Astrocyte of the cerebellum (primary cell): ENCODE measurements at regions not wholly inside any gene's neighbourhood (a gene's known extent, or its start where the extent isn't known, plus 50 kb on each side); places are given as distances from the start of the nearest gene placed in this dataset.

Experiments
- DNase-seq: peaks from one replicate; pipeline ENCODE4 v3.0.0-alpha.2; 2011; ENCODE audit warnings: low read depth
- H3K4me3 ChIP-seq: 2 replicates; pipeline ENCODE4 v1.5.1; 2011; ENCODE audit warnings: mild to moderate bottlenecking, low read depth, low read length, moderate library complexity
- CTCF ChIP-seq: IDR thresholded peaks from 2 replicates; pipeline ENCODE4 v1.5.1; 2012; ENCODE audit warnings: low read length, low read depth, moderate library complexity, mild to moderate bottlenecking; ENCODE audit errors: missing control alignments
- in situ Hi-C: cut with HindIII; loops from 2 replicates; pipeline ENCODE4 v1.10.0; 2017; ENCODE audit warnings: low sequenced_read_pairs

DNA sequence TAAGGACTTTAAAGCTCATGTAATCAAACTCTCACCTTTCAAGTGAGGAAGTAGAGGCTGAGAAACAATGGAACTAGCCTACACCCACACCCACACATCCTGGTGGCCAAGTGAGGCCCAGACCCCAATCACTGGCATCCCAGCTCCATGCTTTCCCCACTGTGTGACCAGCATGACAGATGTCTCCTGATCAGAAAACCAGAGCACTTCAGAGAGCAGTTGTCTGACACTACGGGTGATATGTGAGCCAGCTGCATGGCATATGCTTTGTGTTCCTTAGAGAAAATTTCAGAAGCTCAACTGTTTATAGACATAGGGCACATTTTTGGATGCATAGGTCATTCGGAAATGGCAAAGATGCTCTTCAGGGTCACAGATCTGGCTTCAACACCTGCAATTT, 315.2 kb downstream of the NDFIP2 start:
- TF ChIP-seq CTCF: no peak
- in situ Hi-C loops: loop anchor here (25.0 kb wide), 1 partner anchor 541 kb away; the partner anchor contains the start of gene SPRY2
- no peak overlapping the region for H3K4me3 ChIP-seq
- DNase-seq: no peak

GRCh38 chr13:79794931-79795330, 314.0 kb downstream of the NDFIP2 start:
- in situ Hi-C loops: loop anchor here (25.0 kb wide), 1 partner anchor 542 kb away; the partner anchor contains the start of gene SPRY2
- no peak overlapping the region for H3K4me3 ChIP-seq
- no peak for DNase-seq
- no peak for TF ChIP-seq CTCF

- TF ChIP-seq CTCF: no peak
- in situ Hi-C loops: loop anchor here (25.0 kb wide), 1 partner anchor 545 kb away; the partner anchor contains the start of gene SPRY2
- no peak overlapping the region for H3K4me3 ChIP-seq
- DNase-seq: no peak
These were observed 311.8 kb downstream of the NDFIP2 start for GRCh38 chr13:79792716-79793115.

GRCh38 chr13:79791471-79792042, 310.6 kb downstream of the NDFIP2 start:
- no peak for TF ChIP-seq CTCF
- H3K4me3 ChIP-seq: no peak overlapping the region
- DNase-seq: no peak
- in situ Hi-C loops: loop anchor here (25.0 kb wide), 1 partner anchor 546 kb away; the partner anchor contains the start of gene SPRY2

DNA sequence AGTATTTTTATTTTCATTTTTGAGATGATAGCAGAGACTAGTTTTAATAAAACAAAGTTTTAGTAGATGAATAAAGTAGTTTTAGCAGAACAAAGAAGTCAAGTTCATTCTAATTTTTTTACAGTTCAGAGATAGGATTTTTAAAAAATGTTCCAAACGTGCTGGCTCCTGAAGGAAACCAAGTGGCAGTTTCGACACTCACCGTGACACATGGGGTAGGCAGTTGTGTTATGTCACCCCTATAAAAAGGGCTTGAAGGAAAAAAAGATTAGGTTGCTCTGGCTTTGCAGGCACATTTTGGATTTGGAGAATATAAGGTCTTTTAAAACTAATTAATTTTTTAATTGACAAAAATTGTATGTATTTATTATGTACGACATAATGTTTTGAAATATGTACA, 305.2 kb downstream of the NDFIP2 start:
- TF ChIP-seq CTCF: no peak
- in situ Hi-C loops: loop anchor here (25.0 kb wide), 1 partner anchor 551 kb away; the partner anchor contains the start of gene SPRY2
- no peak for DNase-seq
- H3K4me3 ChIP-seq: no peak overlapping the region

DNA sequence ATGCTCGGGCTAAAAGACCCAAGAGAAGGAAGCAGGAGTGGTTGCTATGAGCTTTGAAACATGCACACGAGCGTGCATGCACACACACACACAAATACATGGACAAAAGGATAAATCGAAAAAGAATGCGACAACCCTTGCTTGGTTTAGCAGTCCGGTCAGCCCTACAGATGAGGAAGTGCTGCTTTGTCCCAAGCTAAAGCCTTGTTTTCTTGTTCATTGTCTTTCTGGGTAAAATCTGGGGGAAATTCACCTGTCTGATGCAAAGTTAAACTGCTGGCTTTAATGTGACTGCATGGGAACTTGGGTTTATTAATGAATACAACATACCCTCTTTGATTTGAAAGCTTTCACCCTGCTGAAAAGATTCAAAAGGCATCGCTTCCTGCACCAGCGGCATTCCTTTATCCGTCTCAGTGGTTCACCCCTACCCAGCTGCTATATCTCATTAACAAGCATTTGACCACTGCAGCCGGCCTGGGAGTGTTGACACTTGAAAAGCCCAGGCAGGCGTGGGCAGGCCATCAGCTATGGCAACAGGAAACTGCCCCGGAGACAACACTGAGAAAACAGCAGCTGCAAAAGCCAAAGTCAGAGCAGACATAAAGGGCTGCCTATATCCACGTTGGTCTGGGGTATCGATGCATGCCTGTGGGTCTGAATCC, 301.7 kb downstream of the NDFIP2 start:
- no peak overlapping the region for H3K4me3 ChIP-seq
- TF ChIP-seq CTCF: no peak
- in situ Hi-C loops: loop anchor here (25.0 kb wide), 1 partner anchor 555 kb away; the partner anchor contains the start of gene SPRY2
- peak; percentile 39 for DNase-seq
